ENCODE measurements at regions not wholly inside any gene's neighbourhood (a gene's known extent, or its start where the extent isn't known, plus 50 kb on each side); places are given as distances from the start of the nearest gene placed in this dataset.

GRCh38 chr13:59305896-59306295, 857.8 kb downstream of the DIAPH3 start:
- Histone ChIP-seq H3K36me3 (ENCODE audit: insufficient read depth, low read length, poor library complexity, severe bottlenecking) (no peaks in the 10 kb centered on the region), H3K27ac (ENCODE audit: low read depth, low read length, poor library complexity, severe bottlenecking) (no peak overlapping the region), H3K27me3 (replicated peaks; ENCODE audit: insufficient read depth, low read depth, low read length, poor library complexity) (no peaks in the 10 kb centered on the region), H3K4me1 (ENCODE audit: insufficient read depth, low read length, poor library complexity, severe bottlenecking) (no peaks in the 10 kb centered on the region), H3K9me3 (ENCODE audit: low read depth, low read length, poor library complexity, severe bottlenecking) (no peaks in the 10 kb centered on the region), H3K4me3 (ENCODE audit: low read depth, low read length, poor library complexity, severe bottlenecking) (no peak overlapping the region)
- no peak for DNase-seq (ENCODE audit: low spot score)
- intact Hi-C loops (cut with micrococcal nuclease; ENCODE audit: unreplicated experiment): no loop called here
- no TSS peak for BruUV-seq (replicated peaks)
- TF ChIP-seq EZH2 (IDR thresholded peaks at IDR 0.05; ENCODE audit: borderline replicate concordance, low read depth, low read length, poor library complexity, severe bottlenecking) (no peak), CTCF (conservative IDR thresholded peaks at IDR 0.05; ENCODE audit: low read depth, low read length) (no peak)
- POLR2A ChIA-PET (ENCODE audit: low non-redundant PET): no interaction called here
- CTCF ChIA-PET: no interaction called here

- no peak overlapping the region for H3K27ac ChIP-seq (ENCODE audit: low read depth, low read length, poor library complexity, severe bottlenecking)
- DNase-seq (ENCODE audit: low spot score): no peak
- TF ChIP-seq CTCF (conservative IDR thresholded peaks at IDR 0.05; ENCODE audit: low read depth, low read length) (no peak), EZH2 (IDR thresholded peaks at IDR 0.05; ENCODE audit: borderline replicate concordance, low read depth, low read length, poor library complexity, severe bottlenecking) (no peak)
- no peaks in the 10 kb centered on the region for H3K4me1 ChIP-seq (ENCODE audit: insufficient read depth, low read length, poor library complexity, severe bottlenecking)
- no peaks in the 10 kb centered on the region for H3K9me3 ChIP-seq (ENCODE audit: low read depth, low read length, poor library complexity, severe bottlenecking)
- ChIA-PET POLR2A (ENCODE audit: low non-redundant PET) (no interaction called here), CTCF (no interaction called here)
- H3K27me3 ChIP-seq (replicated peaks; ENCODE audit: insufficient read depth, low read depth, low read length, poor library complexity): no peaks in the 10 kb centered on the region
- intact Hi-C loops (cut with micrococcal nuclease; ENCODE audit: unreplicated experiment): no loop called here
- no peaks in the 10 kb centered on the region for H3K36me3 ChIP-seq (ENCODE audit: insufficient read depth, low read length, poor library complexity, severe bottlenecking)
- BruUV-seq (replicated peaks): no TSS peak
- no peak overlapping the region for H3K4me3 ChIP-seq (ENCODE audit: low read depth, low read length, poor library complexity, severe bottlenecking)
These were observed 851.0 kb downstream of the DIAPH3 start for GRCh38 chr13:59312776-59313175.

GRCh38 chr13:59318320-59318930, 845.3 kb downstream of the DIAPH3 start:
- peak; percentile 93 for DNase-seq (ENCODE audit: low spot score)
- ChIA-PET CTCF (interaction anchor here (0.6 to 1.2 kb wide), 3 partner anchors 57 to 304 kb away, joined by 3 to 11 read pairs (median 3); no protein-coding TSS in a partner anchor), POLR2A (ENCODE audit: low non-redundant PET) (no interaction called here)
- Histone ChIP-seq H3K9me3 (ENCODE audit: low read depth, low read length, poor library complexity, severe bottlenecking) (no peaks in the 10 kb centered on the region), H3K27me3 (replicated peaks; ENCODE audit: insufficient read depth, low read depth, low read length, poor library complexity) (no peaks in the 10 kb centered on the region), H3K4me3 (ENCODE audit: low read depth, low read length, poor library complexity, severe bottlenecking) (no peak overlapping the region), H3K4me1 (ENCODE audit: insufficient read depth, low read length, poor library complexity, severe bottlenecking) (peaks cover 32% of the 10 kb centered on the region), H3K36me3 (ENCODE audit: insufficient read depth, low read length, poor library complexity, severe bottlenecking) (no peaks in the 10 kb centered on the region), H3K27ac (ENCODE audit: low read depth, low read length, poor library complexity, severe bottlenecking) (peak overlapping the region; percentile 24)
- TF ChIP-seq CTCF (conservative IDR thresholded peaks at IDR 0.05; ENCODE audit: low read depth, low read length): peak; percentile 88
- TF ChIP-seq EZH2 (IDR thresholded peaks at IDR 0.05; ENCODE audit: borderline replicate concordance, low read depth, low read length, poor library complexity, severe bottlenecking): no peak
- intact Hi-C loops (cut with micrococcal nuclease; ENCODE audit: unreplicated experiment): loop anchor here (2.0 to 5.0 kb wide), 3 partner anchors 224 to 1688 kb away; partner anchors contain the start of gene PCDH17
- BruUV-seq (replicated peaks): no TSS peak

All from A673 (cell line).